ENCODE measurements at regions not wholly inside any gene's neighbourhood (a gene's known extent, or its start where the extent isn't known, plus 50 kb on each side); places are given as distances from the start of the nearest gene placed in this dataset.

DNA sequence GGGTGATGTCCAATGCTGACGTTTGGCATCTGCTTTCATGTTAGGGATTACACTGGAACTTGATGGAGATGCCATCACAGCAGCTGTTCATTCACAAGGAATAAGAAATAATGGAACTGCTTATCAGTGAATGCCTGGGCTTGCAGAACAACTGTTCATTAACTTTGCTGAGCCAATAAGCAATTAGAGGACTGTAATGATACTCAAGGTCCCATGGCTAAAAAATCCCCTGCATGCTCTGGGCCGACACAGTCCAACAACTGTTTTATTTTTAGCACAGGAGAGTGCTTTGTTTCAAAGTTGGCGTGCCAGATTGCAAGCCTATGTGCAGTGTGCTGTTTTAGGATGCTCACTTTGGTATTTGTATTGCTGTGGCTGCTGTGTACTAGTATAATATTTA, 408.0 kb upstream of the RGPD4 start:
- TF ChIP-seq POLR2AphosphoS5 (IDR thresholded peaks at IDR 0.05): no peak
- TF ChIP-seq, protein P1, sequence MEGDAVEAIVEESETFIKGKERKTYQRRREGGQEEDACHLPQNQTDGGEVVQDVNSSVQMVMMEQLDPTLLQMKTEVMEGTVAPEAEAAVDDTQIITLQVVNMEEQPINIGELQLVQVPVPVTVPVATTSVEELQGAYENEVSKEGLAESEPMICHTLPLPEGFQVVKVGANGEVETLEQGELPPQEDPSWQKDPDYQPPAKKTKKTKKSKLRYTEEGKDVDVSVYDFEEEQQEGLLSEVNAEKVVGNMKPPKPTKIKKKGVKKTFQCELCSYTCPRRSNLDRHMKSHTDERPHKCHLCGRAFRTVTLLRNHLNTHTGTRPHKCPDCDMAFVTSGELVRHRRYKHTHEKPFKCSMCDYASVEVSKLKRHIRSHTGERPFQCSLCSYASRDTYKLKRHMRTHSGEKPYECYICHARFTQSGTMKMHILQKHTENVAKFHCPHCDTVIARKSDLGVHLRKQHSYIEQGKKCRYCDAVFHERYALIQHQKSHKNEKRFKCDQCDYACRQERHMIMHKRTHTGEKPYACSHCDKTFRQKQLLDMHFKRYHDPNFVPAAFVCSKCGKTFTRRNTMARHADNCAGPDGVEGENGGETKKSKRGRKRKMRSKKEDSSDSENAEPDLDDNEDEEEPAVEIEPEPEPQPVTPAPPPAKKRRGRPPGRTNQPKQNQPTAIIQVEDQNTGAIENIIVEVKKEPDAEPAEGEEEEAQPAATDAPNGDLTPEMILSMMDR (IDR thresholded peaks at IDR 0.05): no peak

All from stomach (tissue), 4 donors.